Uterus (tissue), 3 donors: ENCODE measurements at regions not wholly inside any gene's neighbourhood (a gene's known extent, or its start where the extent isn't known, plus 50 kb on each side); places are given as distances from the start of the nearest gene placed in this dataset.
"Not testable (repeated sequence)": the region's sequence is repeated elsewhere in the genome, so short reads cannot be mapped to it uniquely, and the experiment has no call there.

Source experiments
- DNase-seq, 2 donors: peaks; one replicate each; pipeline ENCODE4 v3.0.0-alpha.2; 2019 to 2020
- H3K27ac ChIP-seq, 2 donors: fragments of 200-600 bp; sonication (generic); 1 replicate in 1 of 2; 2 replicates in 1 of 2; pipeline ENCODE4 v1.5.1; 2016 to 2018
- H3K27me3 ChIP-seq, 2 donors: fragments of 200-600 bp; sonication (generic); one replicate each; pipeline ENCODE4 v1.5.1; 2018 to 2019; ENCODE audit warnings: control low read depth in 1 of 2
- H3K36me3 ChIP-seq, 2 donors: fragments of 200-600 bp; sonication (generic); one replicate each; pipeline ENCODE4 v1.5.1; 2019; ENCODE audit warnings: control low read depth in 1 of 2
- H3K4me1 ChIP-seq, 2 donors: fragments of 200-600 bp; sonication (generic); one replicate each; pipeline ENCODE4 v1.5.1; 2018 to 2019; ENCODE audit warnings: control low read depth in 1 of 2
- H3K4me3 ChIP-seq, 2 donors: fragments of 200-600 bp; sonication (generic); 1 replicate in 1 of 2; 2 replicates in 1 of 2; pipeline ENCODE4 v1.5.1; 2018 to 2019; ENCODE audit warnings: mild to moderate bottlenecking in 1 of 2
- H3K9me3 ChIP-seq, 2 donors: fragments of 200-600 bp; sonication (generic); one replicate each; pipeline ENCODE4 v1.5.1; 2019; ENCODE audit warnings: control low read depth in 1 of 2
- POLR2A ChIP-seq, 2 donors: fragments of 450-650 bp; IDR thresholded peaks; one replicate each; pipeline ENCODE4 v1.6.1; 2016; ENCODE audit warnings: antibody characterized with exemption in 2 of 2, mild to moderate bottlenecking in 1 of 2, moderate library complexity in 1 of 2
- intact Hi-C: fragments of 100-400 bp; cut with DNase I; formaldehyde crosslinking; loops from one replicate; pipeline ENCODE4 v1.15.1; 2023; ENCODE audit warnings: low total_unique reads
- TF ChIP-seq, protein P1 (sequence below), 4 experiments: fragments of 200-600 bp in 2 of 4; fragments of 450-650 bp in 2 of 4; sonication (generic) in 2 of 4; IDR thresholded peaks; one replicate each; pipeline ENCODE4 v1.5.1; 2016 to 2019; ENCODE audit warnings: antibody characterized with exemption in 4 of 4, mild to moderate bottlenecking in 2 of 4, moderate library complexity in 1 of 4
- donor health status: DM: yes; HTN: yes; CAD: no.

- H3K27ac ChIP-seq: no peak overlapping the region
- no peaks in the 10 kb centered on the region for H3K36me3 ChIP-seq
- H3K27me3 ChIP-seq: no peaks in the 10 kb centered on the region
- H3K4me3 ChIP-seq: no peak overlapping the region
- no peaks in the 10 kb centered on the region for H3K9me3 ChIP-seq
- H3K4me1 ChIP-seq: no peaks in the 10 kb centered on the region
- DNase-seq: no peak
- TF ChIP-seq POLR2A (IDR thresholded peaks at IDR 0.05): no peak
- TF ChIP-seq, protein P1, sequence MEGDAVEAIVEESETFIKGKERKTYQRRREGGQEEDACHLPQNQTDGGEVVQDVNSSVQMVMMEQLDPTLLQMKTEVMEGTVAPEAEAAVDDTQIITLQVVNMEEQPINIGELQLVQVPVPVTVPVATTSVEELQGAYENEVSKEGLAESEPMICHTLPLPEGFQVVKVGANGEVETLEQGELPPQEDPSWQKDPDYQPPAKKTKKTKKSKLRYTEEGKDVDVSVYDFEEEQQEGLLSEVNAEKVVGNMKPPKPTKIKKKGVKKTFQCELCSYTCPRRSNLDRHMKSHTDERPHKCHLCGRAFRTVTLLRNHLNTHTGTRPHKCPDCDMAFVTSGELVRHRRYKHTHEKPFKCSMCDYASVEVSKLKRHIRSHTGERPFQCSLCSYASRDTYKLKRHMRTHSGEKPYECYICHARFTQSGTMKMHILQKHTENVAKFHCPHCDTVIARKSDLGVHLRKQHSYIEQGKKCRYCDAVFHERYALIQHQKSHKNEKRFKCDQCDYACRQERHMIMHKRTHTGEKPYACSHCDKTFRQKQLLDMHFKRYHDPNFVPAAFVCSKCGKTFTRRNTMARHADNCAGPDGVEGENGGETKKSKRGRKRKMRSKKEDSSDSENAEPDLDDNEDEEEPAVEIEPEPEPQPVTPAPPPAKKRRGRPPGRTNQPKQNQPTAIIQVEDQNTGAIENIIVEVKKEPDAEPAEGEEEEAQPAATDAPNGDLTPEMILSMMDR (IDR thresholded peaks at IDR 0.05): no peak
- intact Hi-C loops: no loop called here
Measured at GRCh38 chr1:38185913-38186312, 139.3 kb upstream of the POU3F1 start.

- DNase-seq: no peak
- TF ChIP-seq POLR2A (IDR thresholded peaks at IDR 0.05): no peak
- TF ChIP-seq, protein P1 (IDR thresholded peaks at IDR 0.05): no peak
- Histone ChIP-seq H3K9me3 (no peaks in the 10 kb centered on the region), H3K27ac (no peak overlapping the region), H3K27me3 (no peaks in the 10 kb centered on the region), H3K4me1 (no peaks in the 10 kb centered on the region), H3K4me3 (no peak overlapping the region), H3K36me3 (no peaks in the 10 kb centered on the region)
- intact Hi-C loops: no loop called here
Measured at GRCh38 chr1:38183747-38184146, 137.2 kb upstream of the POU3F1 start.

DNA sequence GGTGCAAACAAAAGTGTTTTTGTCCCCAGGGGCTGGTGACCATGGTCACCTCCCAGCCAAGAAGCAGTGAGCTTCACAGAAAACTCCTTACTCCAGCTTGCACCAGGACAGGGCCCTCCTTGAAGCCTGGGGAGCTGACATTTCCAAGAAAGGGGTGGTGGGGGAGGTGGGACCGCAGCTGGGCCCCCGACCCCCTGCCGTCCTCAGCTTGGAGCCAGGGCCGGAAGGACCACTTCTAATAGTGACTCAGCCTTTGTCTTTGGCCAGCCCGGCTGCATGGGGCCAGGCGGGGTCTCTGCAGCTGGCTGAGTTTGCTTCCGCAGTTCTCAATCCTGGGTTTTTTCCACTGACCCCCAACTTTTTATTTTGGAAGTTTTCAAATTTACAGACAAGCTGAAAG, 136.5 kb upstream of the POU3F1 start:
- DNase-seq: no peak
- Histone ChIP-seq H3K4me1 (no peaks in the 10 kb centered on the region), H3K4me3 (no peak overlapping the region), H3K36me3 (no peaks in the 10 kb centered on the region), H3K27me3 (no peaks in the 10 kb centered on the region), H3K27ac (no peak overlapping the region), H3K9me3 (no peaks in the 10 kb centered on the region)
- intact Hi-C loops: no loop called here
- no peak for TF ChIP-seq POLR2A (IDR thresholded peaks at IDR 0.05)
- TF ChIP-seq, protein P1 (IDR thresholded peaks at IDR 0.05): no peak

GRCh38 chr1:38180388-38180787, 133.8 kb upstream of the POU3F1 start:
- H3K4me1 ChIP-seq, H3K4me3 ChIP-seq, H3K9me3 ChIP-seq, intact Hi-C loops, DNase-seq, H3K27me3 ChIP-seq, H3K27ac ChIP-seq, H3K36me3 ChIP-seq: not testable (repeated sequence)

- no peak overlapping the region for H3K4me3 ChIP-seq
- no peaks in the 10 kb centered on the region for H3K36me3 ChIP-seq
- H3K9me3 ChIP-seq: no peaks in the 10 kb centered on the region
- no peaks in the 10 kb centered on the region for H3K27me3 ChIP-seq
- no peaks in the 10 kb centered on the region for H3K4me1 ChIP-seq
- no peak for TF ChIP-seq POLR2A (IDR thresholded peaks at IDR 0.05)
- TF ChIP-seq, protein P1 (IDR thresholded peaks at IDR 0.05): no peak
- H3K27ac ChIP-seq: no peak overlapping the region
- no peak for DNase-seq
- intact Hi-C loops: no loop called here
Measured at GRCh38 chr1:38179483-38179882, 132.9 kb upstream of the POU3F1 start.

DNA sequence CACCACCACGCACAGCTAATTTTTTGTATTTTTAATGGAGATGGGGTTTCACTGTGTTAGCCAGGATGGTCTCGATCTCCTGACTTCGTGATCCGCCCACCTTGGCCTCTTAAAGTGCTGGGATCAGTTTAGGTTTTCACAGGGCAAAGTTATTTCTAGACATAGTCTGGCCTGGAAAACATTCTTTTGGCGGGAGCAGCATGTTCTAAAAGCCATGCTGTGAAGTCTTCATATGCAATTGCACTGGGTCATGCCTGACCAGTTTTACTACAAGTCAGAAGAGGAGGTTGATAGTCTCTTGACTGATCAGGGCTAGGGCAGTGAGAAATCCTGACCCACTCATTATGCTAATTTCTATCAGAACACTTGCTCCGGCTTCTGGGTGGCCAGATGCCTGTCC, 131.6 kb upstream of the POU3F1 start:
- intact Hi-C loops: no loop called here
- Histone ChIP-seq H3K27ac (no peak overlapping the region), H3K4me1 (no peaks in the 10 kb centered on the region), H3K36me3 (no peaks in the 10 kb centered on the region), H3K27me3 (no peaks in the 10 kb centered on the region), H3K4me3 (no peak overlapping the region), H3K9me3 (no peaks in the 10 kb centered on the region)
- DNase-seq: no peak
- TF ChIP-seq, protein P1 (IDR thresholded peaks at IDR 0.05): no peak
- no peak for TF ChIP-seq POLR2A (IDR thresholded peaks at IDR 0.05)
